Stimulated activated CD8-positive, alpha-beta memory T cell treated with anti-CD3 and anti-CD28 coated beads, Interleukin-2, amount 100 ng/mL, for 48 hours (primary cell): ENCODE measurements at regions not wholly inside any gene's neighbourhood (a gene's known extent, or its start where the extent isn't known, plus 50 kb on each side); places are given as distances from the start of the nearest gene placed in this dataset.
"Not testable (repeated sequence)": the region's sequence is repeated elsewhere in the genome, so short reads cannot be mapped to it uniquely, and the experiment has no call there.

Experiments used
- DNase-seq, 2 donors: peaks; one replicate each; pipeline ENCODE4 v3.0.0-alpha.2; 2020; ENCODE audit warnings: low read depth in 2 of 2

GRCh38 chr5:91499943-91500531 lies 116.9 kb upstream of the ARRDC3 start:
- no peak for DNase-seq

GRCh38 chr5:91495699-91496098 lies 112.6 kb upstream of the ARRDC3 start:
- no peak for DNase-seq

GRCh38 chr5:91494447-91494996 lies 111.4 kb upstream of the ARRDC3 start:
- no peak for DNase-seq

GRCh38 chr5:91493086-91493485 lies 110.0 kb upstream of the ARRDC3 start:
- no peak for DNase-seq

- no peak for DNase-seq
Observed at GRCh38 chr5:91491229-91491628, 108.1 kb upstream of the ARRDC3 start.

GRCh38 chr5:91490316-91490715 lies 107.2 kb upstream of the ARRDC3 start:
- no peak for DNase-seq

GRCh38 chr5:91487420-91487819 lies 104.3 kb upstream of the ARRDC3 start:
- DNase-seq = no peak

- no peak for DNase-seq
Observed at GRCh38 chr5:91486638-91487037, 103.5 kb upstream of the ARRDC3 start.

- no peak for DNase-seq
Observed at GRCh38 chr5:91484662-91485061, 101.5 kb upstream of the ARRDC3 start.

- DNase-seq = not testable (repeated sequence)
Observed at GRCh38 chr5:91479376-91479775, 96.3 kb upstream of the ARRDC3 start.

GRCh38 chr5:91478096-91478495 lies 95.0 kb upstream of the ARRDC3 start:
- no peak for DNase-seq

GRCh38 chr5:91477408-91477807 lies 94.3 kb upstream of the ARRDC3 start:
- no peak for DNase-seq

- DNase-seq = no peak
Observed at GRCh38 chr5:91474201-91474600, 91.1 kb upstream of the ARRDC3 start.

- DNase-seq = no peak
Observed at GRCh38 chr5:91472631-91473030, 89.5 kb upstream of the ARRDC3 start.

- no peak for DNase-seq
Observed at GRCh38 chr5:91469517-91470165, 86.5 kb upstream of the ARRDC3 start.

GRCh38 chr5:91468651-91469422 lies 85.7 kb upstream of the ARRDC3 start:
- no peak for DNase-seq

- DNase-seq = no peak
Observed at GRCh38 chr5:91464886-91465646, 81.9 kb upstream of the ARRDC3 start.

- no peak for DNase-seq
Observed at GRCh38 chr5:91457681-91458058, 74.6 kb upstream of the ARRDC3 start.

GRCh38 chr5:91456928-91457680 lies 74.0 kb upstream of the ARRDC3 start:
- no peak for DNase-seq

- DNase-seq = no peak
Observed at GRCh38 chr5:91449083-91449482, 66.0 kb upstream of the ARRDC3 start.

GRCh38 chr5:91448079-91448478 lies 65.0 kb upstream of the ARRDC3 start:
- DNase-seq = not testable (repeated sequence)
